Kidney (tissue), 13 donors: ENCODE measurements at regions not wholly inside any gene's neighbourhood (a gene's known extent, or its start where the extent isn't known, plus 50 kb on each side); places are given as distances from the start of the nearest gene placed in this dataset.

Experiments
- DNase-seq, 5 donors: peaks; one replicate each; pipeline ENCODE4 v3.0.0-alpha.2; 2013 to 2020
- FAIRE-seq: peaks from 2 replicates; lab custom pipeline; 2012; peaks lifted over from hg19 to GRCh38; lab: Jason Lieb, UNC
- H3K27ac ChIP-seq, 2 donors: one replicate each; pipeline ENCODE4 v1.7.0; 2013; ENCODE audit warnings: low read depth in 2 of 2, low read length in 2 of 2, inconsistent platforms in 1 of 2
- H3K27me3 ChIP-seq: one replicate; pipeline ENCODE4 v1.7.1; 2013; ENCODE audit warnings: low read length, inconsistent platforms; ENCODE audit not compliant: control insufficient read depth, insufficient read depth
- H3K36me3 ChIP-seq, 3 donors: one replicate each; pipeline versions ENCODE4 v1.7.0 to v1.7.1; 2013; ENCODE audit warnings: low read length in 3 of 3, control low read depth in 1 of 3, inconsistent platforms in 1 of 3; ENCODE audit not compliant: insufficient read depth in 3 of 3, control insufficient read depth in 2 of 3
- H3K4me1 ChIP-seq, 3 donors: one replicate each; pipeline versions ENCODE4 v1.7.0 to v1.7.1; 2013; ENCODE audit warnings: low read length in 3 of 3, inconsistent platforms in 1 of 3, low read depth in 1 of 3; ENCODE audit not compliant: control insufficient read depth in 2 of 3, insufficient read depth in 2 of 3
- H3K4me3 ChIP-seq, 3 donors: one replicate each; pipeline versions ENCODE4 v1.7.0 to v1.8.1; 2013; ENCODE audit warnings: low read length in 3 of 3, control low read depth in 1 of 3, inconsistent platforms in 1 of 3
- H3K9ac ChIP-seq, 3 donors: one replicate each; pipeline versions ENCODE4 v1.7.0 to v1.7.1; 2013; ENCODE audit warnings: low read length in 3 of 3, control low read depth in 1 of 3, inconsistent platforms in 1 of 3
- H3K9me3 ChIP-seq, 3 donors: one replicate each; pipeline versions ENCODE4 v1.7.0 to v1.7.1; 2013; ENCODE audit warnings: low read length in 3 of 3, control low read depth in 1 of 3, inconsistent platforms in 1 of 3; ENCODE audit not compliant: control insufficient read depth in 2 of 3, insufficient read depth in 1 of 3
- intact Hi-C: fragments of 100-400 bp; cut with DNase I; formaldehyde crosslinking; loops from one replicate; pipeline ENCODE4 v1.11.1; 2022
- TF ChIP-seq, protein P1 (sequence below): IDR thresholded peaks from 3 replicates; pipeline ENCODE4 v1.5.1; 2012; ENCODE audit warnings: mild to moderate bottlenecking, moderate library complexity, borderline replicate concordance; ENCODE audit not compliant: insufficient read depth; ENCODE audit errors: extremely low read depth
- donor health status: control.
- donor health status: control.
- donor health status: control.
- donor health status: control.
- donor health status: control.
- donor health status: DM: yes; HTN: yes; CAD: no.
- donor health status: Normal renal cell carcinoma (clear cell type).

DNA sequence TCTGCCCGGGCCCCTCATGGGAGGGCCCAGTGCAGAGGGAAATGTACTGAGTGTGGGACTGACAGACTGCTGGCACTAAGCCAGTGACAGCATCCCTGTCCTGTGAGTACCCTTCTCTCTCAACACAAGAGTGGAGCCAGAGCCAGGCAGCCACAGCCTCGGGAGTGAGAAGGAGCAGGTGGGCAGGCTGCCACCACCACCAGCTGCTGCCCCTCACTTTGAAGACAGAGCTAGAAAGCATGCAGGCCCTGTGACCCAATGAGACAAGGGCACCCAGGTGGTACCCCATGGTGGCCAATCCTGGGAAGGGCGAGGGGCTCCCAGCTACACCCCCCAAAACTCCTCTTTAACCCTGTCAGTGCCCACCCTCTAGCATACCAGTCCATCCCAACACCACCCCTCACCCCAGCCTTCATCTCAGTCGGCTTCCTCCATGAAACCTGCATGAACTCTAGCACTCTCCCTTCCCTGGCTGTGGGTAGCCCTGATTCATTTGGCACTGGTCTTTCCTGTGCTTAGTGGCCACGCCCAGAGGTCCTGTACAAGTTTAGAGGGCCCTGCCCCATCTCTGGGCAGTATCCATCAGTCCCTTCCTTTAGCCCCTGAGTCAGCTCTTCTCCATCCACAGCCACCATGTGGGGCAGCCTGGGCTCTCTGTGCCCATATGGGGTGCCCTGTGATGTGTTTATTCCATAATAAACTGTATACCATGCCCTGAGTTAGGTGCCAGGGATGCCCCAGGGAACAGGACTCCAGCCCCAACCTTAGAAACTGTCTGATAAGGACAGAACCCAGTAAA, 207.0 kb upstream of the ZMIZ1 start:
- no peak for FAIRE-seq
- intact Hi-C loops, result no loop called here
- peak in 1 of 5 donors; percentile 9 for DNase-seq

DNA sequence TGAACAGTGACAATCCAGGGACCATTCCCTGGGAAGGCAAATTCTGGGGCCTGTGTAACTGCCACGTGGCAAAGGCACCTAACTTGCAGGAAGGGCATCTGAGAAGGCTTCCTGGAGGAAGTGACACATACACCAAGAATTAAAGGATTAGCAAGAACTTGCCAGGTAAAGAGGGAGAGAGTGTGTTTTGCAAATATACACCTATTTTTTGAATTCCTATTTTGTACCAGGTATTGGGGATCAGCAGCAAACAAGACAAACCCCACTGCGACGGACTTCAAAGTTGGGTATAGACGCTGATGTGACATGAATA, 206.5 kb upstream of the ZMIZ1 start:
- intact Hi-C loops, result no loop called here
- Histone ChIP-seq H3K9me3 (no peaks in the 10 kb centered on the region), H3K27ac (no peak overlapping the region), H3K4me3 (no peak overlapping the region), H3K4me1 (no peaks in the 10 kb centered on the region), H3K27me3 (no peaks in the 10 kb centered on the region), H3K36me3 (no peaks in the 10 kb centered on the region), H3K9ac (no peak overlapping the region)
- no peak for FAIRE-seq
- DNase-seq, result no peak
- TF ChIP-seq, protein P1, sequence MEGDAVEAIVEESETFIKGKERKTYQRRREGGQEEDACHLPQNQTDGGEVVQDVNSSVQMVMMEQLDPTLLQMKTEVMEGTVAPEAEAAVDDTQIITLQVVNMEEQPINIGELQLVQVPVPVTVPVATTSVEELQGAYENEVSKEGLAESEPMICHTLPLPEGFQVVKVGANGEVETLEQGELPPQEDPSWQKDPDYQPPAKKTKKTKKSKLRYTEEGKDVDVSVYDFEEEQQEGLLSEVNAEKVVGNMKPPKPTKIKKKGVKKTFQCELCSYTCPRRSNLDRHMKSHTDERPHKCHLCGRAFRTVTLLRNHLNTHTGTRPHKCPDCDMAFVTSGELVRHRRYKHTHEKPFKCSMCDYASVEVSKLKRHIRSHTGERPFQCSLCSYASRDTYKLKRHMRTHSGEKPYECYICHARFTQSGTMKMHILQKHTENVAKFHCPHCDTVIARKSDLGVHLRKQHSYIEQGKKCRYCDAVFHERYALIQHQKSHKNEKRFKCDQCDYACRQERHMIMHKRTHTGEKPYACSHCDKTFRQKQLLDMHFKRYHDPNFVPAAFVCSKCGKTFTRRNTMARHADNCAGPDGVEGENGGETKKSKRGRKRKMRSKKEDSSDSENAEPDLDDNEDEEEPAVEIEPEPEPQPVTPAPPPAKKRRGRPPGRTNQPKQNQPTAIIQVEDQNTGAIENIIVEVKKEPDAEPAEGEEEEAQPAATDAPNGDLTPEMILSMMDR, result no peak

More for the DNA sequence above, 207.0 kb upstream of the ZMIZ1 start:
- no peaks in the 10 kb centered on the region for H3K9me3 ChIP-seq
- H3K27ac ChIP-seq, result no peak overlapping the region
- TF ChIP-seq, protein P1, result no peak
- no peak overlapping the region for H3K9ac ChIP-seq
- no peaks in the 10 kb centered on the region for H3K27me3 ChIP-seq
- H3K36me3 ChIP-seq, result no peaks in the 10 kb centered on the region
- no peaks in the 10 kb centered on the region for H3K4me1 ChIP-seq
- H3K4me3 ChIP-seq, result no peak overlapping the region

DNA sequence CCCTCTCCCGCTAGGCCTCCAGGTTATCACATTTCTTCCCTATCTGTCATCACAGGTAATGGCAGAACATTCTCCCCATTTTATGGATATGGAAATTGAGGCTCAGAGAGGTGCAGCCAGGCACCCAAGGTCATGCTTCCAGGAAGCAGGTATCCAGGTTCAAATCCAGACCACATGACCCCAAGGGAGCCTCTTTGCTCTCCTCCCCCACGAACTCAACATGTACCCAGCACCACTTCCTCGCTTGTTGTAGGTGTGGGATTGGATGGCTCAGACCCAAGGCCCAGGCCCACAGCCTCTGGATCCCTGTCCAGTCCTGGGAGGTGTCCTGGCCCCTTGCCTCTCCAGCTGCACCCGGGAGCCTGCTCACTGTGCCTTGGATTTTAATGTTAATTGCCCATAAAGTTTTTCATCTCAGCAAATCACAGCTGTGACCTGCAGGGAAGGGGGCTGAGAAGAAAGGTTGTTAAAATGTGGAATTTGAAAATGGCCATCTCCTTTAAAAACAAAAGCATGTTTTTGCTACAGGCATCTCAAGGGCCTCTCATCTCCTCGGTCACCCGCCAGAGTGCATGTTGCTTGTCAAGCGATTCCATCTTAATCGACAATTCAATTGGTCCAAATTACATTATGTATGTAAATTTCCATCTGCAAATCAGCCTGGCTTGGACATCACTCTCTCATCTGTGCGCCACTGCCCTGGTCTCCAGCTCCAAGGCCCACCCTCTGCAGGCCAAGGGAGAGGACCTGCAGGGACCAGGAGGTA, 205.4 kb upstream of the ZMIZ1 start:
- Histone ChIP-seq H3K4me1 (no peaks in the 10 kb centered on the region), H3K36me3 (no peaks in the 10 kb centered on the region), H3K27me3 (no peaks in the 10 kb centered on the region), H3K4me3 (no peak overlapping the region), H3K9me3 (no peaks in the 10 kb centered on the region), H3K9ac (no peak overlapping the region), H3K27ac (no peak overlapping the region)
- intact Hi-C loops, result no loop called here
- TF ChIP-seq, protein P1, result no peak
- DNase-seq, result peak in 2 of 5 donors; percentile 11 to 44
- FAIRE-seq, result no peak
